Glomerular visceral epithelial cell (primary cell): ENCODE measurements at regions not wholly inside any gene's neighbourhood (a gene's known extent, or its start where the extent isn't known, plus 50 kb on each side); places are given as distances from the start of the nearest gene placed in this dataset.

Experiments used
- DNase-seq: peaks from one replicate; pipeline ENCODE4 v3.0.0-alpha.2; 2016; ENCODE audit errors: extremely low spot score

GRCh38 chr18:45168866-45169600 lies 446.2 kb upstream of the SLC14A2 start:
- no peak for DNase-seq

DNA sequence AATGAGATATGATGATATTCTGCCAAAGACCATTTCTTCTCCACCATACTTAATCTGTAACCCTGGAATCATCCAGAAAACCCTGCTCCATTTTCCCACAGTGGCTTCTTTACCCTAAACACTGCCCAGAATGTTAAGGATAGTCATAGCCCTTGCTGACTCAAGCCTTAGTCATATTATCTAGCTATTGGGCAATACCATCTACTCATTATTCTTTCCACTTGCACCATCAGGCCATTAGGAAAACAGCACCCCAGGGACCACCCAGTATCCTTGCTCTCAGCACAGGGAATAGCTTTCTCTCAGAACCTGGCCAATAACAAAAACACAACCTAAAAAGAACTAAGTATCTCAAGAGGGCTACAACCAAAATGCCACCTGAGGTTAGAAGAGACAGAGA lies 445.7 kb upstream of the SLC14A2 start:
- DNase-seq, result peak; percentile 12

DNA sequence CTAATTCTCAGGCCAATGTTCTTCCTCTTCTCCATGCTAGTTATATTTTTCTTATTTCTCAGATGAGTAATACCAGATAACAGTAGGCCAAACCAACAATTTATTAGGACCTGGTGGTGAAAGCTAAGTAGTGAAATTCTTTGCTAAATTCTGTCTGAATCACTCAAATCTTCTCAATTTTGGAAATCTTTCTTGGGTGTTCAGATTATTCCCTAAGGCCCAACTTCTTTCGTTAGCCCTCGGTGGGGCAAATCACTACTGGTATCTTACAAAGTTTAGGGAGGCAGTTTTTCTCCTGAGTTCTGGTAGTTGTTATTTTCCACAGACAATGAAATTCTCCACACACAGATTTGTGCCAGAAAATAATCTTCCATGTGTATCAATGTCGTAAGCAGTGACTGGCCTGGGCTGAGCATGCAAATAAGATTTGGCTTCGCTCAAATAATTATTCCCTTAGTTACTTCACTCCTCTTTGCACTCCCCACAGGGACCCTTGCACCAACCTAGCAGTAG lies 443.5 kb upstream of the SLC14A2 start:
- DNase-seq, result no peak

DNA sequence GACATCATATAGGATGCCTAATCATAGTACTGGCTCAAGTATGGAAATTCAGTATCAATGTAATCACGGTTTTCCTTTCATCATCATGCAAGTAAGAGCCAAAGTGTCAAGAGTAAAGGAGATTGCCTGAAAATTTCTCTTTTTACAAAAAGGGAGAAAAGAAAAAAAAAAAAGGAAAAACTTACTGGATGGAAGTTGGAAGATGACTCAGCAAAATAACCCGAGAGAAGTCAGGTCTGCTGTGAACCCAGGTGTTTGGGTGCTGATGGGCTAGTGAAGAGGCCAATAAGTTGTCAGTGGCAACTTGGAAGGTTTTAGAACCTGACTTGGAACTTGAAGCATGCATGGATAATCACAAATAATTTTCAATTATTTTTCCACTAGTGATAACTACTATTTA lies 441.9 kb upstream of the SLC14A2 start:
- DNase-seq, result no peak

DNA sequence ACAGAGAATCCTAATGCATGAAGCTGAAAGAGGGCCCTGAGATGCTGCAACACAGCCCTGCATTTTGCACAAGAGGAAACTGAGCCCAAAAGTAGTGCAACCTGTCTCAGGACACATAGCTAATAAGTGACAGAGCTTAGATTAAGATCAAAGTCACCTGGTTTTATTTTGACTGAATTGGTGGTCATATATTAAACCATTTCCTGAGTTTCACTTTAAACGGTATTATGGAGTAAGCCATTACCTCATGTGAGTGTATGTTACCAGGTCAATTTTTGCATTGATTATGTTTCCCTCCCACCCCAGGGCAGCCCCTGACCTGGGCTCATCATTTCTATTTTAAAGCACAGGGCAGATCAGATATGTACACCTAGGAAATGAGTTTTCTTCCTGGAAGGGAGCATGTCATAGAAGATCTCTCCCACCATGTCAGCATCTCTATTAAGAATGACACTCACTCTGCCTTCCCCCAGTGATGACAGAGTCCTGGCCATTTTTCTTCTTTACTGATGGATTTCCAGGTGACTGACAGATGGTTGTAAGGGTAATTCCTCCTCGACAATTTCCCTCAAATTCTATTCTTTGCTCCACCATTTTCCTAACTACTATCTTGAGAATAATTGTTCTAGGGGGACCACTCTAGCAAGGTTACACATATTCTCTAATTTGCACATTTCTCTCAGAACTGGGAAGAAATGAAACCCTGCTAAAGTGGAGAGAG lies 441.3 kb upstream of the SLC14A2 start:
- no peak for DNase-seq

DNA sequence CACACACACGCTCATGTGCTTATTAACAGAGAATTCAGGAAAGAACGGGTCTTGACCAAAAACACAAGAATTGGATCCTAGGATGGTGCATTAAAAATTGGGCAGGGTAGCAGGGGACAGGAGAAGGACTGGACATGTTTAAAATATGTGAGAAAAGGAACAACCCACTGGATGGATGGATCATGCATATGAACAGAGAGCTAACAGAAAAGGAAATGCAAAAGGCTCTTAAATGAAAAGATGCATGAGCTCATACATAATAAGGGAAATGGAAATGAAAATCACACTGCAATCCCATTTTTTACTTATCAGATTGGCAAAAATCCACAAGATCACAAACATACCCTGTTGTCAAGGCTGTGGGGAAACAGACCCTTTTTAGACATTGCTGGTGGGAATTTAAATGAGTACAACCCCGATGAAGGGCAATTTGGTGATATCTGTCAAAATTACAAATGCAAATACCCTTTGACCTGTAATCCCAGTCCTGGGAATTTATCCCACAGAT lies 440.6 kb upstream of the SLC14A2 start:
- DNase-seq, result no peak

DNA sequence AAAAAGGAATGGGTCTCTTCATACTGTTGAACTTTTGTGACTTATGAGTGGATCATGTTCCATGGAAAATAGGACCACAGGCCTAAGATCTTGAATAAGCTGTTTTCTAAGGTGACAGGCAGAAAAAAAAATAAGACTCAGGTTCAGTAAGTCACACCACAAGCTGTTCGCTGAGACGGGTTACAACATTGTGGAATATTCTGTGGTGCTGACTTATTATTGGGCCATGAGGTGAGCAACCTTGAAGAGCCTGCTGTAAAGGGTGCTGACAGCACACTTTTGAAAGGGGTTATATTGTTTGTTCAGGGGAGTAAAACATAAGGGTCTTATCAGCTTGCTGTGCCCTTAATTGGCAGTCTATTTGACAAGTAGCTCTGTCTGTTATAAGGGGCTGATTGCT lies 439.8 kb upstream of the SLC14A2 start:
- DNase-seq, result no peak

- no peak for DNase-seq
These were observed 428.4 kb upstream of the SLC14A2 start for GRCh38 chr18:45186832-45187231.

DNA sequence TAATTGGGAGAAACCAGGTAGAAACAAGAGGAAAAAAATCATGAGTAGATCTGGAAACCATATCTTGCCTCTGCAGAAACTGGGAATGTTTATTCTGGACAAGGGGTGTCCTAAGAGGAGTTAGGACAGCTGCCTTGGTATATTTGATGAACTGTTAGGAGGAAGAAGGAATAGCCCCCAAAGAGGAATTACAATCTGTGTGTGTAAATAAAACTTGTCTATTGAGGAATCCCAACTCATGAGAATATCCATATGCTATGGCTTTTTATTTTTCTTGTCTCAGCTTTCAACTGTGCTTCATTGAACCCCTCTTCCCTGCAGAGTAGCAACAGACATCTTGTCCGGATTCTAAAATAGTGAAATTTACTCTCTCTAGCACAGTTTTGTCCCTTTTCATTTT lies 423.5 kb upstream of the SLC14A2 start:
- DNase-seq, result no peak

DNA sequence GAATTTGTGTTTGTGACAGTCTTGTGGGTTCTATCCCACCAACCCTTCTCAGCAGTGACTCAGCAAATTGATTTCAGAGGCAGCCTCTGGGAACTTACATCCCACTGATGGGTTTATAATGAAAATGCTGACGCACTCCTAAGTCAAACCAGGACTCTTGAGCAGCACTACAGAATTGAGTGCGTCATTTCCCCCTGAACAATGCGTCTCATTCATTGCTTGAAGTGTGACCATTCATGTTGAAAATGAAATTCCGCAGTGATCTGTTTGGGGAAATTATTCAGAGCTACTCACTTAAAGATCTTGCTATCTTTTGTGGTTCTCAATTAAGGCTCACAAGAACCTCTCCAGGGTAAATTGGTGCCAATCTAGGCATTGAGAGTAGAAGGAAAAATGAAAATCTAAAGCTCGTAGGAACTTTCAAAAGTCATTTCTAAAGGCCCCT lies 417.7 kb upstream of the SLC14A2 start:
- DNase-seq, result peak; percentile 14

- no peak for DNase-seq
These were observed 416.8 kb upstream of the SLC14A2 start for GRCh38 chr18:45198526-45198925.

DNA sequence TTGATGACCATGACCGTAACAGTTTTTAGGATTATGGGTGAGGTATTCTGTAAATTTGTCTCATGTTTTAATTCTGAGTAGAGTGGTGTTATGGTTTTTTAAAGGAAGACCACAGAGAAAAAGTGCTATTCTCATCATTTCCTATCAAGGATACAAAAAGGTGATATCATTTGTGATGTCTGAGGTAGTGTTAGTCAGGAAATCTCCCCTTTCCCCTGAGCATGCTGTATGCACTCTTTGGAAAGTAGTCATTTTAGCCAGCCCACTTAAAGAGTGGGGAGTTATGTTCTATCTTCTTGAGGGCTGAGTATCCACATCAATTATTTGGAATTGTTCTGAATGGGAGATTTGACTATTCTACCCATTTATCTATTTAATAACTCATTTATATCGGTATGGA lies 414.2 kb upstream of the SLC14A2 start:
- DNase-seq, result no peak

- no peak for DNase-seq
These were observed 413.8 kb upstream of the SLC14A2 start for GRCh38 chr18:45201489-45201888.

GRCh38 chr18:45202061-45202460 lies 413.2 kb upstream of the SLC14A2 start:
- DNase-seq, result no peak

DNA sequence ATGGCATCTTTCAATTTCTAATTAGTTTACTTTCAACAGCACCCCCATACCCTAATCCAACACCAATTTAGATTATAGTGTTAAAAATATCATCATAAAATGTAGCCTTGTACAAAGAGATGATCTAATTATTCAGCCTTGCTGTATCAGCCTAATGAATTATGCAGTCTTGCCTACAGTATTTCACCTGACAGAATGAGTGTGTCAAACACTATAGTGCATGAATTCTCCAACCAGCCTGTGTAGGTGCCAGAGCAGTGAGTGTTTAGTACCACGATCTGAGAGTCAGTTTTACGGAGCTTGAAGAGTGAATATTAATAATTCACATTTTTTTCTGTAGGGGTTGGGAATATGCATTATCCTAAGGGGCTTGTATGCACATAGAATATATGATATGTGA lies 411.6 kb upstream of the SLC14A2 start:
- DNase-seq, result no peak

GRCh38 chr18:45207328-45207727 lies 407.9 kb upstream of the SLC14A2 start:
- DNase-seq, result no peak

DNA sequence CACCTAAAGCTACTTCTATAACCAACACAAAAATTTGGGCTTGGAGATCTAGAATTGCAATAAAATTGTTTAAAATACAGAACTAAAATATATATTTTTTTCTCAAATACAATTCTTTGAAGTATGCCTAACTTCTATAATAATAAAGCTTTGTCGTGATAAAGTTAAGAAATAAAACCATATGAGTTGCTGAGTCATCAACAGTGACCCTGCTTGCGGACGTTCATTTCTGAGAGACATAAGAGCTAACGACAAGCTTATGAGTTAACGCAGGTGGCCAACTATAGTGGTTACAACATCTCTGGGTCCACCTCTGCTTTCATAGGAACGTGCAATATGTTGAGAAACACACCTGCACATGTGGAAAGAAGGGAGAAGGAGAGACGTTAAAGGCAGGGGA lies 407.1 kb upstream of the SLC14A2 start:
- DNase-seq, result no peak

DNA sequence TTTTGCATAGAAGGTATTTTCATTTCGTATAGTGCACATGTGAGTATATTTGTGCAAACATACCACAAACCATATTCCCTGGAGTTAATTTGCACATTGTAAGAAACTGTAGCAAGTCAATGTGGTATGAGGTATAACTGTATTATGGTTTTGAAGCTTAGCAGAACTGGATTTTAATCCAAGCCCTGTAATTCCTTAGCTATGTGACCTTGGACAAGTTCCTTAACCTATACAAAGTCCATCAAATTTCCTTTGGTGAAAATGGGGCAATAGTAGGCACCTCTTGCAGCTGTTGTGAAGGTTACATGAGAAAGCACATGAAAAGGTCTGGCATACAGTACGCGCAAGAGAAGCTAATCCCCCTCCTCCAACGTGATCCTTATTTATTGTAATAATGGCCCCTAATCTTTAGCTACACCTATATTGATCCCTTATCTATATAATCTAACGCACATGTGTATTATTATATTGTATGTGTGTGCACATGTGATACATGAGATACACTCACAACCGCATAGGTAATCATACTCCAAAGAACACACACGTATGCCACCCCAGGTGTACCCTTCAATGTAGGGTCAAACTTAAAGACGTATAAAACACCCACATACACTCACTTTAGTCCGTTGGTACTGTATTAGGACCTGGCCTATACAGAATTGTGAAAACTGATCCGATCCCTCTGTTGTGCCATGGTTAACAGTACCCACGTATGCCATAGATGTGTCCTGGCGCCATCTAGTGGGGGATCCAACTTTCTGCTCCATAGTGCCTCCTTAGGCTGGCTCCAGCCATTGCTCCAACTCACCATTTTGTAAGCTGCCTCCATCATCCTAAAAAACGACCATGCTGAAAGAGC lies 402.9 kb upstream of the SLC14A2 start:
- DNase-seq, result peak; percentile 72

GRCh38 chr18:45213040-45213333 lies 402.3 kb upstream of the SLC14A2 start:
- DNase-seq, result no peak

DNA sequence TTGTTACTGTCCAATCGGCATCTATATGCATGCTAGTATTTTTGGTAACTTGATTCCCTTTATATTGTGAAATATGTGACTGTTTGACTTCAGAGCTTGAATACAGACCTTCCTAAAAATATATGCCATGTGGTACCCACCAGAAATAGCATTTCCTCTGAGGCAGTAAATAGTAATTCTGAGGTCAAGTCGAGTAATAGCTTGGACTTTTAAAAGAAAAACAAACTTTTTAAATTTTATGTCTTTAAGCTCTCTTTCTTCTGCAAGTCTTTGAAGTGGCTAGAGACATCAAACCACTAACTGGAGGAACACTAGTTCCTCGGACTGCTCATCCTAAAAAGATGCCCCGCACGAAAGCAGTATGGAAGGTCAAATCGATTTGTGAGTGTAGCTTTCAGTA lies 396.8 kb upstream of the SLC14A2 start:
- DNase-seq, result no peak

GRCh38 chr18:45221363-45221762 lies 393.9 kb upstream of the SLC14A2 start:
- no peak for DNase-seq

- no peak for DNase-seq
These were observed 393.1 kb upstream of the SLC14A2 start for GRCh38 chr18:45222180-45222579.
